ENCODE measurements at regions not wholly inside any gene's neighbourhood (a gene's known extent, or its start where the extent isn't known, plus 50 kb on each side); places are given as distances from the start of the nearest gene placed in this dataset.

- DNase-seq (ENCODE audit: low read depth, low spot score), result no peak
- POLR2A ChIA-PET, result no interaction called here
- CTCF ChIA-PET, result interaction anchor here (0.9 kb wide), 1 partner anchor 101 kb away, joined by 3 read pairs; no protein-coding TSS in a partner anchor
- TF ChIP-seq, protein P1, sequence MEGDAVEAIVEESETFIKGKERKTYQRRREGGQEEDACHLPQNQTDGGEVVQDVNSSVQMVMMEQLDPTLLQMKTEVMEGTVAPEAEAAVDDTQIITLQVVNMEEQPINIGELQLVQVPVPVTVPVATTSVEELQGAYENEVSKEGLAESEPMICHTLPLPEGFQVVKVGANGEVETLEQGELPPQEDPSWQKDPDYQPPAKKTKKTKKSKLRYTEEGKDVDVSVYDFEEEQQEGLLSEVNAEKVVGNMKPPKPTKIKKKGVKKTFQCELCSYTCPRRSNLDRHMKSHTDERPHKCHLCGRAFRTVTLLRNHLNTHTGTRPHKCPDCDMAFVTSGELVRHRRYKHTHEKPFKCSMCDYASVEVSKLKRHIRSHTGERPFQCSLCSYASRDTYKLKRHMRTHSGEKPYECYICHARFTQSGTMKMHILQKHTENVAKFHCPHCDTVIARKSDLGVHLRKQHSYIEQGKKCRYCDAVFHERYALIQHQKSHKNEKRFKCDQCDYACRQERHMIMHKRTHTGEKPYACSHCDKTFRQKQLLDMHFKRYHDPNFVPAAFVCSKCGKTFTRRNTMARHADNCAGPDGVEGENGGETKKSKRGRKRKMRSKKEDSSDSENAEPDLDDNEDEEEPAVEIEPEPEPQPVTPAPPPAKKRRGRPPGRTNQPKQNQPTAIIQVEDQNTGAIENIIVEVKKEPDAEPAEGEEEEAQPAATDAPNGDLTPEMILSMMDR (IDR thresholded peaks at IDR 0.05; ENCODE audit: insufficient read depth, low read length, missing control alignments), result no peak
- H3K4me3 ChIP-seq (ENCODE audit: low read depth, low read length), result no peak overlapping the region
Observed at GRCh38 chr4:4778554-4778953, 80.9 kb upstream of the MSX1 start.

- ChIA-PET CTCF (no interaction called here), POLR2A (no interaction called here)
- DNase-seq (ENCODE audit: low read depth, low spot score), result no peak
- H3K4me3 ChIP-seq (ENCODE audit: low read depth, low read length), result no peak overlapping the region
- TF ChIP-seq, protein P1 (IDR thresholded peaks at IDR 0.05; ENCODE audit: insufficient read depth, low read length, missing control alignments), result no peak
Observed at GRCh38 chr4:4776934-4777333, 82.5 kb upstream of the MSX1 start.

DNA sequence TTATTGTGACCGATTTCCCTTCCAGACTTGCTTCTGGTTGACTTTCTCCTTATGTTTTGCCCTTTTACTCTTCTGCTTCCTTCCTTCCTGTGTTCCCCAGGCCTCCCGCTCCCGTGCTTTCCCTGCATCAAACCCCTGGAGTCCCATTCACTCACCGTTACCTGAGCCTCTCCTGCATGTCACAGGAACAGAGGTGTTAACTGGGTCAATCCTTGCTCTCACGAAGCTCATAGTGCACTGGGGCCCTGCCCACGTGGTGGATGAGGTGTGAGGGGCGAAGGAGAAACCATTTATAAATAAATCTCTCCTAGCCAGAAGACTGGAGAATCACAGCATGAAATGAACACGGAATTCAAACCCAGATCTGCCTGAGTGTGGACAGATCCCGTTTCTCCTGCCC, 83.1 kb upstream of the MSX1 start:
- TF ChIP-seq, protein P1 (IDR thresholded peaks at IDR 0.05; ENCODE audit: insufficient read depth, low read length, missing control alignments), result no peak
- POLR2A ChIA-PET, result no interaction called here
- H3K4me3 ChIP-seq (ENCODE audit: low read depth, low read length), result no peak overlapping the region
- CTCF ChIA-PET, result no interaction called here
- DNase-seq (ENCODE audit: low read depth, low spot score), result no peak

GRCh38 chr4:4775493-4776004, 83.9 kb upstream of the MSX1 start:
- POLR2A ChIA-PET, result no interaction called here
- H3K4me3 ChIP-seq (ENCODE audit: low read depth, low read length), result no peak overlapping the region
- TF ChIP-seq, protein P1 (IDR thresholded peaks at IDR 0.05; ENCODE audit: insufficient read depth, low read length, missing control alignments), result no peak
- no peak for DNase-seq (ENCODE audit: low read depth, low spot score)
- CTCF ChIA-PET, result interaction anchor here (0.5 to 1.9 kb wide), 2 partner anchors 13 to 107 kb away, joined by 3 to 5 read pairs; no protein-coding TSS in a partner anchor

- TF ChIP-seq, protein P1 (IDR thresholded peaks at IDR 0.05; ENCODE audit: insufficient read depth, low read length, missing control alignments), result no peak
- no peak for DNase-seq (ENCODE audit: low read depth, low spot score)
- ChIA-PET CTCF (no interaction called here), POLR2A (no interaction called here)
- no peak overlapping the region for H3K4me3 ChIP-seq (ENCODE audit: low read depth, low read length)
Observed at GRCh38 chr4:4772534-4772933, 86.9 kb upstream of the MSX1 start.

GRCh38 chr4:4771160-4771559, 88.3 kb upstream of the MSX1 start:
- ChIA-PET CTCF (interaction anchor here (1.5 kb wide), 1 partner anchor 9 kb away, joined by 4 read pairs; no protein-coding TSS in a partner anchor), POLR2A (no interaction called here)

More at GRCh38 chr4:4771160-4771559, 88.3 kb upstream of the MSX1 start:
- H3K4me3 ChIP-seq (ENCODE audit: low read depth, low read length), result no peak overlapping the region
- TF ChIP-seq, protein P1 (IDR thresholded peaks at IDR 0.05; ENCODE audit: insufficient read depth, low read length, missing control alignments), result no peak
- DNase-seq (ENCODE audit: low read depth, low spot score), result no peak
